ENCODE measurements at regions not wholly inside any gene's neighbourhood (a gene's known extent, or its start where the extent isn't known, plus 50 kb on each side); places are given as distances from the start of the nearest gene placed in this dataset.

GRCh38 chr4:14701389-14701788 lies 300.9 kb upstream of the CPEB2 start:
- no peaks in the 10 kb centered on the region for H3K4me1 ChIP-seq (replicated peaks in 1 of 4; ENCODE audit: control insufficient read depth in 3 of 4, insufficient read depth in 4 of 4, low read length in 3 of 4)
- H3K56ac ChIP-seq (replicated peaks; ENCODE audit: insufficient read length, low read depth, low read length) = no peak overlapping the region
- H2AK5ac ChIP-seq (ENCODE audit: low read depth, low read length) = no peak overlapping the region
- ChIA-PET POLR2A (ENCODE audit: partially characterized antibody) (no interaction called here), CTCF (ENCODE audit: partially characterized antibody) (interaction anchor here (0.6 to 2.2 kb wide), 4 partner anchors 10 to 129 kb away, joined by 4 to 10 read pairs (median 6); no protein-coding TSS in a partner anchor)
- WGBS, 2 experiments (ENCODE audit: extremely low coverage in 1 of 2, insufficient coverage in 1 of 2, insufficient read length in 1 of 2, insufficient replicate concordance in 2 of 2, low coverage in 1 of 2, low lambda C conversion rate in 2 of 2, missing lambda C conversion rate in 1 of 2) = 93% methylated on average over 2 of the region's 2 CpGs; no CpG with 5 or more reads in 1 of the 2 experiments
- H3K4me2 ChIP-seq (ENCODE audit: insufficient read depth in 1 of 2, low read depth in 2 of 2, low read length in 2 of 2) = no peak overlapping the region
- no peaks in the 10 kb centered on the region for H3K79me2 ChIP-seq (ENCODE audit: control insufficient read depth in 1 of 2, insufficient read depth in 2 of 2, low read length in 2 of 2)
- H2BK12ac ChIP-seq (ENCODE audit: low read depth, low read length) = no peak overlapping the region
- H3K18ac ChIP-seq (ENCODE audit: extremely low read depth, low read length) = no peak overlapping the region
- no peaks in the 10 kb centered on the region for H3K23me2 ChIP-seq (ENCODE audit: low read depth, low read length)
- no peaks in the 10 kb centered on the region for H3K36me3 ChIP-seq (ENCODE audit: control insufficient read depth in 2 of 4, insufficient read depth in 4 of 4, low read length in 3 of 4)
- H4K91ac ChIP-seq (replicated peaks; ENCODE audit: insufficient read length, low read length) = no peak overlapping the region
- H2BK20ac ChIP-seq (ENCODE audit: low read length) = no peak overlapping the region
- no peak overlapping the region for H4K8ac ChIP-seq (ENCODE audit: extremely low read depth, insufficient read depth, low read length)
- H3K14ac ChIP-seq (ENCODE audit: insufficient read length) = no peak overlapping the region
- no peaks in the 10 kb centered on the region for H3K9me3 ChIP-seq (ENCODE audit: insufficient read depth in 2 of 2, low read depth in 1 of 2, low read length in 1 of 2)
- no peak overlapping the region for H3K4me3 ChIP-seq (ENCODE audit: extremely low read depth in 1 of 4, insufficient read depth in 2 of 4, low read depth in 3 of 4, low read length in 4 of 4)
- H2AFZ ChIP-seq (ENCODE audit: low read length) = no peak overlapping the region
- DNase-seq (ENCODE audit: low read depth in 1 of 2, low spot score in 2 of 2) (no peak), FAIRE-seq (no peak)
- H3K23ac ChIP-seq (ENCODE audit: insufficient read length) = no peak overlapping the region
- no peaks in the 10 kb centered on the region for H3K79me1 ChIP-seq (ENCODE audit: low read depth, low read length)
- H3K27me3 ChIP-seq (replicated peaks in 1 of 4; ENCODE audit: control insufficient read depth in 3 of 4, extremely low read depth in 1 of 4, insufficient read depth in 3 of 4, low read length in 3 of 4) = no peaks in the 10 kb centered on the region
- no peak overlapping the region for H3K27ac ChIP-seq (ENCODE audit: low read depth, low read length)
- H3K9ac ChIP-seq (replicated peaks in 1 of 4; ENCODE audit: extremely low read depth in 1 of 4, low read depth in 3 of 4, low read length in 3 of 4) = no peak overlapping the region
- no peak overlapping the region for H4K5ac ChIP-seq (ENCODE audit: insufficient read length, low read depth, low read length)
- no peak overlapping the region for H2BK120ac ChIP-seq (replicated peaks; ENCODE audit: low read depth, low read length)
- no peak overlapping the region for H3K4ac ChIP-seq (replicated peaks; ENCODE audit: insufficient read length, low read depth, low read length)
- H4K20me1 ChIP-seq (replicated peaks in 1 of 2; ENCODE audit: control insufficient read depth in 1 of 2, insufficient read depth in 2 of 2, low read length in 2 of 2) = no peaks in the 10 kb centered on the region
- H2BK15ac ChIP-seq (ENCODE audit: low read length) = no peak overlapping the region
- H2BK5ac ChIP-seq (ENCODE audit: low read depth, low read length) = no peak overlapping the region
- TF ChIP-seq ATF3 (IDR thresholded peaks at IDR 0.05; ENCODE audit: insufficient read depth, low read depth, low read length) = no peak
- TF ChIP-seq ATF2 (IDR thresholded peaks at IDR 0.05; ENCODE audit: low read length) = no peak
- no peak for TF ChIP-seq E2F6 (IDR thresholded peaks at IDR 0.05)
- TF ChIP-seq CBX8 (IDR thresholded peaks at IDR 0.05; ENCODE audit: borderline replicate concordance, low read depth, low read length) = no peak
- TF ChIP-seq CTCF (IDR thresholded peaks at IDR 0.05; ENCODE audit: control extremely low read depth in 1 of 3, insufficient read depth in 1 of 3, low read depth in 1 of 3, low read length in 3 of 3) = no peak
- no peak for TF ChIP-seq SP2 (IDR thresholded peaks at IDR 0.05; ENCODE audit: low read length)
- no peak for TF ChIP-seq TCF12 (IDR thresholded peaks at IDR 0.05; ENCODE audit: low read depth, low read length)
- no peak for TF ChIP-seq MAFK (IDR thresholded peaks at IDR 0.05; ENCODE audit: low read depth, low read length)
- TF ChIP-seq CHD2 (IDR thresholded peaks at IDR 0.05; ENCODE audit: low read length) = no peak

Data from H1 (cell line).